ENCODE measurements at regions not wholly inside any gene's neighbourhood (a gene's known extent, or its start where the extent isn't known, plus 50 kb on each side); places are given as distances from the start of the nearest gene placed in this dataset.

DNA sequence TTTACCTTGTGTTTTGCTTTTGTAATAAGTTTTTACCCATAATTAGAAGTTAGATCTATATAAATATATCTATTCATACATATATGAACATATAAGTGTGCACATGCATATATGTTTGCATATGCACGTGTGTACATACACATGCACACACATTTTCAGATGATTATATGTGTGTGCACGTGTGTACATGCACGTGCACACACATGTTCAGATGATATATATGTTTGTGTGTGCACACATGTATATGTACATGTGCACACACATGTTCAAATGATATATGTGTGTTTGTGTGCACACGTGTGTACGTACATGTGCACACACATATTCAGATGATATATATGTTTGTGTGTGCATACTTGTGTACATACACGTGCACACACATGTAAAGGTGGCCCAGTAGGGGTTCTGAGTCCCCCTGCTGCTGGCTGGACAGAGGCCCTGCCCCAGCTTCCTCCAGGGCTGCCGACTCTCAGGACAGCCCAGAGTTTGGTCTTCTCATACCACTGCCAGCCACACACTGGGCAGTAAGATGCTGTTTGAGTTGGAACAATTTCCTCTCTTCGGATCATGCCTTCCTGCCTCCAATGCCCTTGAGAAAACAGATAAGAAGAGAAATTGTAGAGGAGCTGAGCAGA is 252.3 kb upstream of the PPP2R2D start:
- Histone ChIP-seq H3K9me3 (no peaks in the 10 kb centered on the region), H3K36me3 (no peaks in the 10 kb centered on the region), H3K4me1 (ENCODE audit: control insufficient read depth in 1 of 2, low read depth in 2 of 2) (no peaks in the 10 kb centered on the region), H3K4me3 (no peak overlapping the region), H3K27me3 (replicated peaks; ENCODE audit: insufficient read depth) (no peaks in the 10 kb centered on the region), H3K27ac (no peak overlapping the region)
- TF ChIP-seq, protein P1, sequence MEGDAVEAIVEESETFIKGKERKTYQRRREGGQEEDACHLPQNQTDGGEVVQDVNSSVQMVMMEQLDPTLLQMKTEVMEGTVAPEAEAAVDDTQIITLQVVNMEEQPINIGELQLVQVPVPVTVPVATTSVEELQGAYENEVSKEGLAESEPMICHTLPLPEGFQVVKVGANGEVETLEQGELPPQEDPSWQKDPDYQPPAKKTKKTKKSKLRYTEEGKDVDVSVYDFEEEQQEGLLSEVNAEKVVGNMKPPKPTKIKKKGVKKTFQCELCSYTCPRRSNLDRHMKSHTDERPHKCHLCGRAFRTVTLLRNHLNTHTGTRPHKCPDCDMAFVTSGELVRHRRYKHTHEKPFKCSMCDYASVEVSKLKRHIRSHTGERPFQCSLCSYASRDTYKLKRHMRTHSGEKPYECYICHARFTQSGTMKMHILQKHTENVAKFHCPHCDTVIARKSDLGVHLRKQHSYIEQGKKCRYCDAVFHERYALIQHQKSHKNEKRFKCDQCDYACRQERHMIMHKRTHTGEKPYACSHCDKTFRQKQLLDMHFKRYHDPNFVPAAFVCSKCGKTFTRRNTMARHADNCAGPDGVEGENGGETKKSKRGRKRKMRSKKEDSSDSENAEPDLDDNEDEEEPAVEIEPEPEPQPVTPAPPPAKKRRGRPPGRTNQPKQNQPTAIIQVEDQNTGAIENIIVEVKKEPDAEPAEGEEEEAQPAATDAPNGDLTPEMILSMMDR (IDR thresholded peaks at IDR 0.05), result no peak
- DNase-seq (ENCODE audit: low spot score) (no peak), ATAC-seq (ENCODE audit: insufficient number of reproducible peaks, low FRiP score, low read depth) (no peak)

GRCh38 chr10:131649617-131650016 is 251.2 kb upstream of the PPP2R2D start:
- Histone ChIP-seq H3K36me3 (no peaks in the 10 kb centered on the region), H3K27me3 (replicated peaks; ENCODE audit: insufficient read depth) (no peaks in the 10 kb centered on the region), H3K9me3 (no peaks in the 10 kb centered on the region), H3K4me1 (ENCODE audit: control insufficient read depth in 1 of 2, low read depth in 2 of 2) (no peaks in the 10 kb centered on the region), H3K27ac (no peak overlapping the region), H3K4me3 (no peak overlapping the region)
- TF ChIP-seq, protein P1 (IDR thresholded peaks at IDR 0.05), result no peak
- DNase-seq (ENCODE audit: low spot score) (no peak), ATAC-seq (ENCODE audit: insufficient number of reproducible peaks, low FRiP score, low read depth) (no peak)

- no peaks in the 10 kb centered on the region for H3K36me3 ChIP-seq
- H3K4me1 ChIP-seq (ENCODE audit: control insufficient read depth in 1 of 2, low read depth in 2 of 2), result no peaks in the 10 kb centered on the region
- no peak overlapping the region for H3K27ac ChIP-seq
- H3K9me3 ChIP-seq, result no peaks in the 10 kb centered on the region
- no peak for DNase-seq (ENCODE audit: low spot score)
- no peak for ATAC-seq (ENCODE audit: insufficient number of reproducible peaks, low FRiP score, low read depth)
- TF ChIP-seq, protein P1 (IDR thresholded peaks at IDR 0.05), result no peak
- H3K27me3 ChIP-seq (replicated peaks; ENCODE audit: insufficient read depth), result no peaks in the 10 kb centered on the region
- no peak overlapping the region for H3K4me3 ChIP-seq
These were observed 250.6 kb upstream of the PPP2R2D start for GRCh38 chr10:131650169-131650705.

GRCh38 chr10:131650771-131651673 is 249.8 kb upstream of the PPP2R2D start:
- no peaks in the 10 kb centered on the region for H3K9me3 ChIP-seq

More at GRCh38 chr10:131650771-131651673, 249.8 kb upstream of the PPP2R2D start:
- Histone ChIP-seq H3K4me1 (ENCODE audit: control insufficient read depth in 1 of 2, low read depth in 2 of 2) (no peaks in the 10 kb centered on the region), H3K36me3 (no peaks in the 10 kb centered on the region), H3K27ac (no peak overlapping the region), H3K4me3 (no peak overlapping the region), H3K27me3 (replicated peaks; ENCODE audit: insufficient read depth) (no peaks in the 10 kb centered on the region)
- DNase-seq (ENCODE audit: low spot score) (no peak), ATAC-seq (ENCODE audit: insufficient number of reproducible peaks, low FRiP score, low read depth) (no peak)
- TF ChIP-seq, protein P1 (IDR thresholded peaks at IDR 0.05), result no peak

Data from thoracic aorta (tissue), 2 donors.